Activated CD4-positive, CD25-positive, alpha-beta regulatory T cell treated with anti-CD3 and anti-CD28 coated beads, Interleukin-2, amount 50 U/mL, for 24 hours (primary cell): ENCODE measurements at regions not wholly inside any gene's neighbourhood (a gene's known extent, or its start where the extent isn't known, plus 50 kb on each side); places are given as distances from the start of the nearest gene placed in this dataset.

Source experiments
- ATAC-seq, 2 donors: fragments of 150-1000 bp; cut with Tn5 transposase; one replicate each; pipeline ENCODE4 v1.10.0; 2021; ENCODE audit warnings: mild to moderate bottlenecking in 1 of 2, moderate library complexity in 1 of 2

DNA sequence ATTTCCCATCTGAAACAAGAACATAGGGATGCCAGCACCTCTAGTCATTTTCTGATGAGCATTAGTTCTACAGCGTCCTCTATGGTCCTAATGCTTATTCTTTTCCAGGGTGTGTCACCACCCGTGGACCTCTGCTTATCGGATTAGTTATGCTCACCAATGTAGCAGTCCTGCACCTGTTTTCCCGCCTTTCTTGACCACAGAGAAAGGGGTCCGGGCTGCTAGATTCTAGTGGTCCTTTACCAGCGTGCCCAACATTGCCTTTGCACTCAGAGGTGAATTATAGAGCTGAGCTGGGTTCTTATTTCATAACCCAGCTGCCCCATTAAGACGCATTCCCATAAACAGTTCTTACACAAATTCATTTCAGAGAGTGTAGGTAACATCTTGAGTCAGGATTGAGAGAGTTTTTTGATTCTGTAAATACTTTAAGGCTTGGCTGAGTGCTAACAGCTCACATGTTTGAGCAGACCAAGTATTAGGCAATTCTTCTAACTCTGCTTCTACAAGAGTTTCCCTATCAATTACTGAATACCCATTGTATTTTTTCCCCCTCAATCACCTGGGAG lies 2205.1 kb upstream of the C9orf72 start:
- ATAC-seq, result no peak

DNA sequence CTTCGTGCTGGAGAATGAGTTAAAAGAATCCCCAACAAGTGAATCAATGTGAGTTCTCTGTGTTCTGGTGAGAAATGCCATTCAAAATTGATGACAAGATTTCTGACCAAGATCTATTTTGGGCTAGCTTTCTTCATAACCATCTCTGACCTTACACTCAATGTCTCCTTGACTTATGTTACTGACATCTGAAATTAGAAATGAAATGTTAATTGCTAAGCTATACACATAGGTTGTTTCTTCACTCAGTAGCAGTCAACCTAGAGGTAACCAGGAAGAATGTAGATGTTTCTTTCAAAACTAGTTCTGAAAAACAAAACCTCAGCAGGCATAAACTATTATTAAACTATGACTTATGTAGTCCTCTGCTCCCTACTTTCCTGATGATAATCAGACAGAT lies 2220.7 kb upstream of the C9orf72 start:
- ATAC-seq, result no peak

DNA sequence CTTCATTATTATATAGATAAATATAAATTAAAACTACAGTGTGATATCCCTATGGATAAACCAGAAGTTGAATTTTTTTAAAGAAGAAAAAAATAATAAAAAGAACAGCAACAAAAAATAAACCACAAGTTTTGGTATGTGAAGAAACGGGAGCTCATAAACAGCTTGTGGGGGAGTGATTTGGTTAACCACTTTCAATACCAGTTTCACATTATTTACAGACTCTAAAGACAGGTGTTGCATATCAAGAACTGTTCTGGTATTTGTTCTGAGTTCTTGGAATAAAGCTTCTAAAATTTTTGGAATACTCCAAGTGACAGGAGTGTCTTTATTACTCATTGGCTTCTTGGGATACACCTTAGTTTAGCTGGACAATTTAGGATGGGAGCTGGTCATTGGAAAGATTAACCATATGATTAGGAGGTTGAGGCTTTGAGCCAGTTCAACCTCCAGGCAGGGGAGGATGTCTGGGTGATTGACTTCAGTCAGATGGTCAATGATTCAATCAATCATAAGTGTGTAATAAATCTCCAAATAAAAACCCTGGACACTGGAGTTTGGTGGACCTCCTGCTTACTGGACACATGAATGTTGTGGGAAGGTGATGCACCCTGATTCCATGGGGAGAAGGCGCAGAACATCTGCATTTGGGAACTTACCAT lies 2223.1 kb upstream of the C9orf72 start:
- ATAC-seq, result no peak

DNA sequence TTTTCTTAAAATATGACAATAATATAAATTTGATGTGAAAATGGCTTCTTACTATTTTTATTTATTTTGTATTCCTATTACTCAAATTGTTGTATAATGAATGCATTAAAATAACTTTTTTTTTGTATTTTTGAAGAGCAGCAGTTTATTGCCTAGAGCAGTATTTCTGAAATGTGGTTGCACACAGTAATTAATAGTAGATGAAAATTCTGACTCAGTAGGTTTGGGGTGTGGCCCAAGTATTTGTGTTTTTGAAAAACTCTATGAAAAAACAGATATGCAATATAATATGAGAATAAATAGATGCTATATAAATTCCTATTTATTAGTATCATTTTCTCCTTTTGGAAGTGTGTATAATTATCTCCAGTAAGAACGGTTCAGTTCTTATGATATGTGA lies 2225.3 kb upstream of the C9orf72 start:
- no peak for ATAC-seq

DNA sequence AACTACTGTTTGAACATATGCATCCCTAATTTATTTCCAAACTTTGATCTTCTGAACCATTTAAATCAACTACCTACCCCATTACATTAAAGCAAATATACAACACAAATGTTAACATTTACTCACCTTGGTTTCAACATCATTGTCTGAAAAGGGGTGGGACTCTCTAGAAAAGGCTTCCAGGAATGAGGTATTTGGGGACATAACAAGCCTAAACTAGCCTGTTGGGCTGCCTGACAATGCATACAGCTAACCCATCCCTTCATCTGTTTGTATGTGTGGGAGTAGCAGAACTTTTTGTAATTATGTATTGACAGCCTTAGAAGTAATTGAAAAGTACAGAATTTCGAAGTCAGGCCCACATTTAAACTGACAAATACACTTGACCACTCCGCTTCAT lies 2225.9 kb upstream of the C9orf72 start:
- ATAC-seq, result no peak

DNA sequence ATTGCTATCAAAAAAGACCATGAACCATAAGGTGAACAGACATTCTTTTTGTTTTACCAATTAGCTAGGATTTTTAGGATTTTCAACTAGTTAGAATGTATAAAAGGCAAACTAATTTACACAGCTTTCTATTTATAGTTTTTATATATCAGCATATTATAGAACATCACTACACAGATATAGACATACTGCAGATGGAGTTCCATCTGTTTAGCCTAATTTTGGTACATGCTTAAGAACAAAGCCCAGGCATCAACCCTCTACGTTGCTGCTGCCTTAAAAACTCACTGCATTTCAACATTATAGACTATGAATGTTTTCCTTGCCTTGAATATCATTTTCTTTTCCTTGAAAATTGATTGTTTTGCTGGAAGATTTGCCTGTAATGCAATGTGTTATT lies 2227.5 kb upstream of the C9orf72 start:
- no peak for ATAC-seq

DNA sequence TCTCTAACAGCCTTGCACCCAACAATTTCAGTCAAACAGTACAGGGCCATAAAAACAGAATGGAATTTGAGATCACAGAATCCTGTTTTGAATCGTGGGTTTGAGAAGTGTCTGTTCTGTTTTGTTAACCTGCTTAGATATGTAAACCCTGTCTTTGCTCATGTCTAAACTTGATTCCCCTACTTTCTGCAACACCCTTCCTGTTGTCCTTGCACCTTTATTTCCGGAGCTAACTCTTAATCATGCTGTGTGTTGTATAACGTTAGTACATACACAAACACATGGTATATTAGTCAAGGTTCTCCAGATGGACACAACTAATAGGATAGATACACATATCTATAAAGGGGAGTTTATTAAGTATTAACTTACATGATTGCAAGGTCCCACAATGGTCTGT lies 2229.2 kb upstream of the C9orf72 start:
- ATAC-seq, result no peak

DNA sequence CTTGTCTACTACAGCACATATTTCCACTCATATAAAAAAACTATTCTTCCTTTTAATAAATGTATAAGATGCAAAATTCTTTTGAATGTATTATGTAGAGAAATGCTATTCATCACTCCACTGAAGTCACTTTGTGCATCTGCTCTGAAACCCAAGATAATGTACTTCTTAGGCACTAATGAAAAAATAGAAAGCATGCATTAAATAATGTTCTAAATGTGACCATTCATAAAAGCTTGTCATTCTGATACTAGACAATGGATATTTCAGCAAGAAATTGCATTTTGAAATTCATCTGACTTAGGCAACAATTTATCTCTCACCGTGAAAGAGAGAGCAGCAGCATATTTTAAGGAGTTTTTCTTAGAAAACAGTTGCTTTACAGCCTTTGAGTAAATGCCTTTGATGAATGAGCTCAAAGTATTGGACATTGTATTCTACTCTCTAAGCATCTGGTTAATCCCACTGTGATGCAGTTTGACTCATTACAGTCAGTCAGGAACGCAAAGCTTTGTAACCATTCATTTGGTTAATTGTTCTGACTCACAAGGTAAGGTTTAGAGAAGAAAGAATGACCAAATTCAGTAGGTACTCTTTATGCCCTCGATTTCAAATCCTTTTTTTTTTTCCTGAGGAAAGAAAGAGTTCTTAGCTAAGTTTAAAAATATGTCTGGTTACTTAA lies 2233.8 kb upstream of the C9orf72 start:
- ATAC-seq, result no peak

DNA sequence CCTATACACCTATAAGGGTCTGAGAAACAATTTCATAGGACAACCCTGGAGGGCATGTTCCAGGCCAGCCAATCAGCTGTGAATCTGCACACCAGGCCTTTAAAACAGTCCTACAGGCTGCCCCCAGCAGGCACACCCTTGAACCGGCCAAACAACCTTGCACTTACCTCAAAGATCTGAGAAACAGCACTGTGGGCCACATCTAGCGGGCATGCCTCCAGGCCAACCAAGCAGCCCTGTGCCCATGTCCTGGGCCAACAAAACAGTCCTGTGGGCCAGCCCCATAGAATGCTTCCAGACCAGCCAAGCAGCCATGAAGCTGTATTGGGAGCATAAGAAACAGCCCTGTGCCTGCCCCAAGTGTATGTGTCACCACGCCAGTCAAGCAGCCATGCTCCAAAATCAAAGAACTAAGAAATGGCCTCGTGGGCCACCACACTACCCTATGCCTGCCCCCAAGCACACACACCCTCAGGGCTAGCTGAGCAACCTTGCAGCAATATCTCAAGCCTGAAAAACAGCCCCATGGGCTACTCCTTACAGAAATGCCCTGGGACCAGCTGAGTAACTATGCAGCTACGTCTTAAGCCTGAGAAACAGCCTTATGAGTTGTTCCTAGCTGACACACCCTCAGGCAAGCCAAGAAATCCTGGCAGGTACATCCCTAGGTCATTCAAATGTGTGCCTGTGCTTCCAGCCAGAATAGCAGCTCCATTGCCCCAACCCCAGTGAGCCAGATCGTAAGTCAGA lies 2243.8 kb upstream of the C9orf72 start:
- ATAC-seq, result no peak

DNA sequence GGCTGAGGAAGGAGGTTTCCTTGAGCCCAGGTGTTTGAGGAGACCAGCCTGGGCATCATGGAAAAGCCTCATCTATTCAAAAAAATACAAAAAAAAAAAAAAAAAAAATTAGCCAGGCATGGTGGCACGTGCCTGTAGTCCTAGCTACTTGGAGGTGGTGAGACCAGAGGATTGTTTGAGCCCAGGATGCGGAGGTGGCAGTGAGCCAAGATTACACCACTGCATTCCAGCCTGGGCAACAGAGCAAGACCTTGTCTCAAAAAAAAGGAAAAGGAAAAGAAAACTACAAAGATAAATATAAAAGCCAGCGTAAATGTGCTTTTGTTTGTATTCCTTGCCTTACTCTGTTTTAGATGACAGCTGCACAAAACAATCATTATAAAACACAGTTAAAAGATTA lies 2249.2 kb upstream of the C9orf72 start:
- ATAC-seq, result no peak

DNA sequence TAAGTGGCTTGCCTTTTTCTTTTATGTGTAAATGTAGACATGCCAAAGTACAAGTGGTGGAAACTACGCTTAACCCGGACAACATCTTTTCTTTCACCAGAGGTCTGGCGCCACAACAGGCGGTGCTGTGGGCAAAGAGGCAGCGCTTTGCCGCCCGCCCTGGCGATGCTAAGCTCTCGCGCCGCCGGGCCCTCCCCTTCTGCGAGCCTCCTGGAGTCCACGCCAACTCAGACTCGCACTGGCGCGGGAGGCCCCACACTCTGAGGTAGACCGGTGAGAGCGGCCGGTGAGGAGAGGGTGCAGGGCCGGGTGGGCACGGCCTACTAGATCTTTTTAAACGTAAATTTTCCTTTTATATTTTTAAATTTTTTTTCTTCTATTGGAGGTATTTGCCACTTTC lies 2253.1 kb upstream of the C9orf72 start:
- ATAC-seq, result no peak

DNA sequence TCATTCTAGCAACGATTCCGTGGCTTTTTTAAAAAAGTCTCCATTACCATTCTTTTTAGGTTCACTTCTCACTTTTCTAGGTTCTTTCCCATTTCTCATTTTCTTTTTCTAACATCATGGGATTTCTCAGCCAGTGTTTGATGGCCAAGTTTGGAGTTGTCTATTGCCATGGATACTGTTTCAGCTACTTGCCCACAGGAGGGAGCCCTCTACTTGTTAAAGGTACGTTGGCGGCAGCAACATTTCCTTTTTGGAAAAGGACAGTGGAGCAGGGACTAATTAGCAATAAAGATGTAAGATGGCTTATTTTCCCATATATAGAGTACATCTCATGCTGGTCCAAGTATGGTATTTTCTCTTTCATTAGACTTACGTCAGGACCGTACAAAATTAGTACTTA lies 2257.5 kb upstream of the C9orf72 start:
- ATAC-seq, result no peak

DNA sequence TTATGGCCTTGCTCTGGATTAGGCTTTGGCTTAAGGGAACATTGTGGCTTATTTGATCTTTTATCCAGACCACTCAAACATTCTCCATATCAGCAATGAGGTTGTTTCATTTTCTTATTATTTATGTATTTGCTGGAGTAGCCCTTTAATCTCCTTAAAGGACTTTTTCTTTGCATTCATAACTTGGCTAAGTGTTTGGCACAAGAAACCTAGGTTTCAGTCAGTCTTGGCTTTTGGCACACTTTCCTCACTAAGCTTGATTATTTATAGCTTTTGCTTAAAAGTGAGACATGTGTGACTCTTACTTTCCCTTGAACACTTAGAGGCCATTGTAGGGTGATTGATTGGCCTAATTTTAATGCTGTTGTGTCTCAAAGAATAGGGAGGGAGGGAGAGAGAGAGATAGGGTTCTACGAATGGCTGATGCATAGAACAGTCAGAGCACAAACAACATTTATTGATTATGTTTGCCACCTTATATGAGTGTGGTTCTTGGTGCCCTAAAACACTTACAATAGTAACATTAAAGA lies 2265.3 kb upstream of the C9orf72 start:
- ATAC-seq, result no peak

DNA sequence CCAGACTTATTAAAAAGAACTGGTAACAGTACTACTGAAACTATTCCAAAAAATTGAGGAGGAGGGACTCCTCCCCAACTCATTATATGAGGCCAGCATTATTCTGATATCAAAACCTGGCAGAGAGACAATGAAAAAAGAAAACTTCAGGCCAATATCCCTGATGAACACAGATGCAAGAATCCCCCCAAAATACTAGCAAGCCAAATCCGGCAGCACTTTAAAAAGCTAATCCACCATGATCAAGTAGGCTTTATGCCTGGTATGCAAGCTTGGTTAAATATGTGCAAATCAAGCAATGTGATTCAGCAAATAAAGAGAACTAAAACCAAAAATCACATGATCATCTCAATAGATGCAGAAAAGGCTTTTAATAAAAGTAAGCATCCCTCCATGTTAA lies 2271.0 kb upstream of the C9orf72 start:
- no peak for ATAC-seq

DNA sequence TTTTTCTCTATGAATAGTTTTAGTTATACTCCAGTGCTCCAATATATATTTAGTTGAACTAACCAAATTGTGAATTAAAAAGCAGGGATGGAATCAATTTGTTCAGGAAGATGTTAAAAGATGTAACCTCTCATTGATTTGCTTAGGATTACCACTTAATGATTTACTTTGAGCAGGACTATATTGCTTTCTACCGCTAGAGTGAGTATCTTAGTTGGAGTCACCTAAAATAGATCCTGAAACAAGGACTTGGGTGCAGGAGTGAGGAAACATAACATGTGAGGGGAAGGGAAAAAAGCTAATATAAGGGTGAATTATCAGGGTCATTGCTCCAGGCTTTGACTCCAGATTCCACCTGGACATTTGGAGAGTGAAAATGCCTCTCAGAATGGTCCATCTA lies 2277.4 kb upstream of the C9orf72 start:
- no peak for ATAC-seq

DNA sequence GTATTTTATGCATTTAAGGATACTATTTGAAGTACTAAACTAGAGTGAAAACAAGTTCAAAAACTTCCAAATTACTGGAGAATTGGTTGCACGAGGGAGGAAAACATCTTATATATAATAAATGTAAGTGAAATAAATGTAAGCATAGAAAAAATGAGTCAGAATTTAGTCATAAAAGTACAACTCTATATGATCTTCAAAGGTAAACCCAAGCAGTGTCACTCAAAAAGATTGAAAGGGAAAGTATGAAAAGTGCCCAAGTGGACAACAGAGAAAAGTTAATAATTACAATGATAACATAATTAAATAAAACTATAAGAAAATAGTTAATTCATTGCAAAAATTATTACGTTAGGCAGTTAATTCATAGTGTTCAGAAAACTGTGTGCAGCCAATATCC lies 2288.5 kb upstream of the C9orf72 start:
- no peak for ATAC-seq

DNA sequence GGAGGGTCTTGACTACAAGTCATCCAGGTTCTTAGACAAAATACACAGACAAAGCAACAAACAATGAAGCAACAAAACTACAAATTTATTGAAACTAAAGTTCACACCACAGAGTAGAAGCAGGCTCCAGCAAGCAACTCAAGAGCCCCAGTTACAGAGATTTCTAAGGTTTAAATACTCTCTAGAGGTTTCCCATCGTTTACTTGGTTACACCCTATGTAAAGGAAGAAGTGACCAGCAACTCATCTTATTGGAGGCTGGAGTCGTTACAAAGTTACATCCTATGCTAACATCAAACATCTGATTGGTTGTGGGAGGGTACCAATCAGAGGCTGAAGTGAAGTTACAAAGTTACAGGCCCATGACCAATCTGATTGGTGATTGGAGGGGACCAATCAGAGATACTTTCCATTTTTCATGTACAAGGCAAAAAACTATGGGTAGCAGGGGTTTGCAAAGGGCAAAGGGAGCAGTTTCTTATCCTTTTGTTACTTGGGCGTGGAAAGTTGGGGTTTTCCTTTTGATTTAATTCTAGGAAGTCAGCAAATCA lies 2292.6 kb upstream of the C9orf72 start:
- ATAC-seq, result no peak

DNA sequence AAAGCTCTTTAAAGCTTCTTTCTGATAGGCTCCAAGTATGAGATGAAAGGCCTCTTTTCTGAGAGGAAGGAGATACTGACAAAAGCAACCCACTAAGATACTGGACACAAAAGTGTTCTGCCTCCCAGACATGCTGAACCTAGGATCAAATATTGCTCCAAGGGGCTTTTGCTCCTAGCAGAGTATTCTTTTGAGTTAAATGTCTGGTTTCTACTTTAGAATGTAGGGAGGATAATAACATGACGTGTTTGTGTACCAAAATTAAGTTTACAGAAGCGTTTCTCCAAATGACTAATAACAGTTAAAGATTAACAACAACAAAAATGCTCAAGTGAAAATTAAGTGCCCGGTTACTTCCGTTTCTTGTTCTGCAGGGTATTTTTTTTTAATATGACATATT lies 2293.3 kb upstream of the C9orf72 start:
- ATAC-seq, result no peak

DNA sequence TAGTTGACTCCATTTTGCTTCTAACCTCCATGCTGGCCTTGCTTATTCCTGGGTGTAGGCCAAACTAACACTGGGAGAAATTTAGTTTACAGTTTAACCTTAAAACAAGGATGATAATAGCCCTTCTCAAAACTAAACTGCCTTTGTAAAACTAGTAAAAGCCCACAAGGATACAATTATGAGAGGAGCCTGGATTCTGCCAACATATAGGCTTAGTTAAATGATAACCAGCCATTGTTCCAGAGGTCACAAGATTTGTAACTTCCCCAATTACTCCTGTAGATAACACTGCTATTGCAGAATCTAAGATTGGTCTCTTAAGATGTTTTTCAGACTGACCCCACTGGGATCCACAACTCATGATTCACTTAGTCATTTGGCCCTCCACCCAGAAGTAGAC lies 2300.3 kb upstream of the C9orf72 start:
- no peak for ATAC-seq

DNA sequence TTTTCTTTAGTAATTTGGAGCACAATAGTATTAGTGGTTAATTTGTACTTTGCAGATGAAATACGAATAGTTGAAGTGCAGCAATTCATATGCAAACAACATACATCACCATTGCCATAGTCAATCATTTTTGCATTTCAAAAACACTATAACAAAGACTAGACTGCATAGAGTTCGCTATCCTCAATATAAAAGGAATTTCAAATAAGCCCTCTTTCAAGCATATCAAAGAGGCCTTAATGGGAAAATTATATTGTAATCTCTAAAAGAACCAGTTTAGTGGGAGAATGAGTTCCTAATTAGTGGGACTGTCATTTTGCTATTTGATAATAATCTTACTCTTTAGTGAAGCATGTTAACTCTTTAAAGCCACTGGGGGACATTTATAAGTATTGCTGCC lies 2302.3 kb upstream of the C9orf72 start:
- no peak for ATAC-seq

DNA sequence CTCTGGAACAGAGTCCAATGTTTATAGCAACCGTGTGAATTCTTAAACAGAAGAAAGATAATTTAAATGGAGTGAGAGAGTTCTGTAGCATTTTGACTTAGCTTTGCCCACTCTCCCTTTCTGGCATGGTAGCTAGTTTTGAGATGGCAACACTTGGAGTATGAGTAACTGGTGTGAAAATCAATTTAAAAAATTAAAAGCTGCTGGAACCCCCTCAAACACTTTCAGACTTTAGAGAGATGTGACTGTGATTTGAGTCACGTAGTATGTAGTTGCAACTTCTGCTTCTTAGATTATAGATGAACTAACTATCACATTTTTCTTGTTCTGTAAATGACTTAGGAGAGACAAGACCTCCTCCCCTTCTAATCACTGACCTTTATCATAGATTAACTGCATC lies 2309.5 kb upstream of the C9orf72 start:
- ATAC-seq, result no peak

DNA sequence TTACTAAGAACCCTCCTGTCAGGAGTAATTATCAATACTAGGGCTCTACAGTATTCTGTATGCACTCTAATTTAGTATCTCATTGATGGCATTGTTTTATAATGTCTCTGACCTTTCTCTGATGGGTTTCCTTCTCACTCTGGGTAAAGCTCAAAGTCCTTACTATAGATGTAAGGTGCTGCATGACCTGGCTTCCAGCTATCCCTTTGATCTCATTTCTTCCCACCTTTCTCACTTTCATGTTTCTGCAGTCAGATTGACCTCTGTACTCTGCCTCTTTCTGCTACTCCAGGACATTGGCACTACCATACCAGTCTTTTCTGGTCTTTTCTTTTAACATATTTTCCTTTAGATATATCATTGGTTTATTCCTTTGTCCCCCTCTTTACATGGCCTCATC lies 2332.8 kb upstream of the C9orf72 start:
- no peak for ATAC-seq

DNA sequence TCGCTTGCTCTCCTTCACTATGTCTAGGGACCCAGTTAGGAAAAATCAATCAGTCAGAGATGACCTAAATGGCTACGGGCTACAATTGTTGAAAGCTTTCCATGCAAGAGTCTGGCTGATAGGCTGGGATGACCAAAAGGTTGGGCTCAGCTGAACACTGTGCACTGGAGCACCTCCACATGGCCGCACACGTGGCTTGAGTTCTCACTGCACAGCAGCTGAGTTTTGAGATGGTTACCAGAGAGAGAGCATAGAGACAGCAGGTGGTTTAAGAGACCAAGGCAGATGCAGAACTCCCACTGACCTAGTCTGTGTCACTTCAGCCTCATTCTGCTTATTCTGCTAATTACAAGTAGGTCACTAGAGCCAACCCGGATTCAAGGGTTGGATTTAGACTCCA lies 2354.8 kb upstream of the C9orf72 start:
- ATAC-seq, result no peak
